HT1080 (cell line): ENCODE measurements at regions not wholly inside any gene's neighbourhood (a gene's known extent, or its start where the extent isn't known, plus 50 kb on each side); places are given as distances from the start of the nearest gene placed in this dataset.

Experiments
- DNase-seq: peaks from one replicate; pipeline ENCODE4 v3.0.0-alpha.2; 2015; ENCODE audit warnings: low read depth

DNA sequence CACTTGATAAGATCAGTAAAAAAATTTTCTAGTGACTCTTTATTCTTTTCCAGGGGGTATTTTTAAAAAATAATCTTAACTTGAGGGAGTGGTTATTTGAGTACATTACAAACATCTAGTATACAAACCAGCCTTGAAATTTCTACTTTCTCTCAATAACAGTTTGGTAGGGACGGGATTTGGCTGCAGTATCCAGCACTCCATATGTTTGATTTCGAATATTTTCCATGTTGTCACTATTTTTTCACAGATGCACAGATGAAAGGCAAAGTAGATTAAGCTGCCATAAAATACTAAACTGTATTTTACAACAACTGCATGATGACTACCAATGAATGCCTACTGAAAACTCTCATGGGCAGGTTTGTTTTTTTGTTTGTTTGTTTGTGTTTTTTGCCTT is 225.0 kb downstream of the COX7B2 start:
- DNase-seq, result no peak

DNA sequence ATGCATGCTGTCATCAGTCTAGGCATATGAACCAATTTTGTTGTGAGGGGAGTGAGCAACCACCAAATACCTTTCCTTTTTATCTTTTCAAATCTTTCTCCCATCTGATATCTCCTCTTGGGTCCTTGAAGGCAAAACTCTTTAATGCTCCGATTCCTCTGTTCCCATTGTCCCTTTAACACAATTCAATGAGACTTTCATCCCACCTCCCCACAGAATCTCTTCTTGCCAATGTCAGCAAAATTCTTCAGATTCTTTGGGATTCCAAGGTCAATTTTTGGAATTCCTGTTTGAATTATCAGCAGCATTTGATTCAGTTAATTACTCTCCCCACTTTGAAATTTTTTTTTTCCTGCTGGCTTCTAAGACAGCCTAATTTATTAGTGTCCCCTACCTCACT is 232.7 kb downstream of the COX7B2 start:
- DNase-seq, result no peak

- no peak for DNase-seq
Observed at GRCh38 chr4:46674326-46674725, 234.7 kb downstream of the COX7B2 start.

GRCh38 chr4:46667790-46668189 is 241.3 kb downstream of the COX7B2 start:
- no peak for DNase-seq

- no peak for DNase-seq
Observed at GRCh38 chr4:46656071-46656470, 253.0 kb downstream of the COX7B2 start.

DNA sequence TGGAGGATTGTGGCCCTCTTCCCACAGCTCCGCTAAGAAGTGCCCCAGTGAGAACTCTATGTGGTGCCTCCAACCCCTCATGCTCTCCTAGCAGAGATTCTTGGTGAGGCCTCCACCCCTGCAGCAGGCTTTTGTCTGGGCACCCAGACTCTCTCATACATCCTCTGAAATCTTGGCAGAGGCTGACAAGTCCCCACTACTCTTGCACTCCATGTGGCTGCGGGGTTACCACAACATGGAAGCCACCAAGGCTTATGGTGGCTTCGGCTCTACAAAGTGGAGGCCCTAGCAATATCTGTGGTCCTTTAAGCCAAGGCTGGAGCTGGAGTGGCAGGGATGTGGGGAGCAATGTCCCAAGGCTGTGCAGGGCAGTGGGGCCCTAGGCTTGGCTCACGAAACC is 255.2 kb downstream of the COX7B2 start:
- no peak for DNase-seq

DNA sequence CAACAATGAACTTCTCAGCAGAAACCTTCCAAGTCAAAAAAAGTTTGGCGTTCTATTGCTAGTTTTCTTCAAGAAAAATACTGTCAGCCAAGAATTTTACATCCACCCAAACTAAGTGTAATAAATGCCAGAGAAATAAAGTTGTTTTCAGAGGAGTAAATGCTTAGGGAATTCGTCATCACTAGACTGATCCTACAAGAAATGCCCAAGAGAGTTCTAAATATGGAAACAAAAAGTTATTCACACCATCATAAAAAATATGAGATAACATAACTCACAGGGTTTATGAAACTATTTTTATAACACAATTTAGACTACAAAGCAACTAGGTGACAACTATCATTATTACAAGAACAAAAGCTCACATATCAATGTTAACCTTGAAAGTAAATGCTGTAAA is 259.5 kb upstream of the GABRA2 start:
- no peak for DNase-seq

- peak; percentile 59 for DNase-seq
Observed at GRCh38 chr4:46648088-46648744, 258.3 kb upstream of the GABRA2 start.

DNA sequence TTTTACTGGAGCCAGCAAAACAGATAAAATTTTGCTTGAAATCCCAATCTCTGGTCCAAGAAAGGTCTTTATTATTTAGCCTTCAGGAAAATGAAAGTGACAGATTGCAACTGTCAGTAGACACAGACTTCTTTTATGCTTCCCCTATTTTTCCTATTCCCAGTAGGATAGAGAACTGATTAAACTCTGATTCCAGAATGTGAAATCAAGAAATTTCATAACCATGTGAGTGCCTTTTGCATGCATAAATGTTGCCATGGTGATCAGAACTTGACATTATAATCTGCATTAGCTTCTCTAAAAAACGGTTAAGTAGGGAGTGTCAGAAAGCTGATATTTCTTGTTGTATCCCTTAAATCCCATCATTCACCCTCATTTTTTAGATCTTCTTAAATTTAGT is 255.2 kb upstream of the GABRA2 start:
- DNase-seq, result no peak
